Adrenal gland (tissue), 9 donors: ENCODE measurements at regions not wholly inside any gene's neighbourhood (a gene's known extent, or its start where the extent isn't known, plus 50 kb on each side); places are given as distances from the start of the nearest gene placed in this dataset.

Experiments used
- DNase-seq, 7 donors: peaks; one replicate each; pipeline ENCODE4 v3.0.0-alpha.2; 2019 to 2020
- H3K27ac ChIP-seq, 5 donors: fragments of 200-600 bp; sonication (generic) in 4 of 5; 1 replicate in 3 of 5; 2 replicates in 2 of 5; pipeline versions ENCODE4 v1.5.1 to v1.8.0; 2016 to 2020; ENCODE audit warnings: mild to moderate bottlenecking in 1 of 5
- H3K27me3 ChIP-seq: fragments of 200-600 bp; 2 replicates; pipeline ENCODE4 v1.8.0; 2021
- H3K36me3 ChIP-seq, 2 donors: fragments of 200-600 bp; replicated peaks in 1 of 2; 1 replicate in 1 of 2; 2 replicates in 1 of 2; pipeline versions ENCODE4 v1.5.1 to v1.8.0; 2018 to 2022
- H3K4me1 ChIP-seq, 2 donors: fragments of 200-600 bp; replicated peaks in 1 of 2; 1 replicate in 1 of 2; 2 replicates in 1 of 2; pipeline versions ENCODE4 v1.5.1 to v1.8.0; 2018 to 2021
- H3K4me3 ChIP-seq, 4 donors: fragments of 200-600 bp; sonication (generic) in 3 of 4; one replicate each; pipeline ENCODE4 v1.5.1; 2016 to 2018
- H3K9me3 ChIP-seq, 3 donors: fragments of 200-600 bp; sonication (generic) in 1 of 3; replicated peaks in 1 of 3; 1 replicate in 2 of 3; 2 replicates in 1 of 3; pipeline versions ENCODE4 v1.5.1 to v1.8.0; 2016 to 2021
- CTCF ChIP-seq, 6 experiments: fragments of 450-650 bp in 4 of 6; fragments of 200-600 bp in 2 of 6; sonication (generic) in 1 of 6; IDR thresholded peaks; 1 replicate in 5 of 6; 2 replicates in 1 of 6; pipeline versions ENCODE4 v1.5.1 to v1.8.0; 2016 to 2021; ENCODE audit warnings: antibody characterized with exemption in 6 of 6, mild to moderate bottlenecking in 2 of 6, moderate library complexity in 1 of 6
- POLR2A ChIP-seq, 2 donors: fragments of 450-650 bp; IDR thresholded peaks; one replicate each; pipeline ENCODE4 v1.6.1; 2017; ENCODE audit warnings: antibody characterized with exemption in 2 of 2, mild to moderate bottlenecking in 2 of 2, moderate library complexity in 1 of 2
- WGBS, 4 donors: extraction: QIAGEN DNeasy Blood & Tissue Kit in 2 of 4; methylation state at CpG; one replicate each; pipeline versions ENCODE4 v1.1.5 to v1.1.7; 2013 to 2017; 5-methylcytosine and 5-hydroxymethylcytosine counted together
- intact Hi-C, 2 donors: fragments of 100-400 bp; cut with DNase I; formaldehyde crosslinking; loops; one replicate each; pipeline versions ENCODE4 v1.14.1 to v1.15.0; 2022 to 2023
- donor health status: healthy with polysubstance abuse.
- donor health status: Bipolar disorder and iron deficiency.
- donor health status: DM: yes; HTN: yes; CAD: no.
- donor health status: DM: no; HTN: no; CAD: no.
- donor health status: DM: no; HTN: no; CAD: no.

- Histone ChIP-seq H3K9me3 (no peaks in the 10 kb centered on the region), H3K36me3 (no peaks in the 10 kb centered on the region), H3K4me3 (no peak overlapping the region), H3K27me3 (no peaks in the 10 kb centered on the region), H3K4me1 (peaks cover 0 to 3% of the 10 kb centered on the region in 2 donors), H3K27ac (no peak overlapping the region)
- 89 to 96% (median 93%) methylated on average over 2 of the region's 2 CpGs for WGBS, 4 donors
- no peak for TF ChIP-seq POLR2A (IDR thresholded peaks at IDR 0.05)
- no peak for TF ChIP-seq CTCF (IDR thresholded peaks at IDR 0.05)
- intact Hi-C loops: no loop called here
- DNase-seq: no peak
Measured at GRCh38 chr12:30501718-30502117, 194.0 kb downstream of the IPO8 start.

GRCh38 chr12:30500532-30500931 is 195.1 kb downstream of the IPO8 start:
- no peak overlapping the region for H3K4me3 ChIP-seq
- no peak for TF ChIP-seq CTCF (IDR thresholded peaks at IDR 0.05)
- TF ChIP-seq POLR2A (IDR thresholded peaks at IDR 0.05): no peak

GRCh38 chr12:30485230-30485890 is 210.3 kb downstream of the IPO8 start:
- H3K36me3 ChIP-seq: no peaks in the 10 kb centered on the region
- H3K27me3 ChIP-seq: no peaks in the 10 kb centered on the region
- H3K9me3 ChIP-seq: no peaks in the 10 kb centered on the region
- 89 to 93% (median 91%) methylated on average over 13 to 14 of the region's 14 CpGs for WGBS, 4 donors
- H3K4me1 ChIP-seq: no peaks in the 10 kb centered on the region
- H3K4me3 ChIP-seq: no peak overlapping the region
- DNase-seq: no peak
- H3K27ac ChIP-seq: no peak overlapping the region
- intact Hi-C loops: no loop called here
- TF ChIP-seq CTCF (IDR thresholded peaks at IDR 0.05): no peak
- no peak for TF ChIP-seq POLR2A (IDR thresholded peaks at IDR 0.05)

More at GRCh38 chr12:30500532-30500931, 195.1 kb downstream of the IPO8 start:
- H3K9me3 ChIP-seq: no peaks in the 10 kb centered on the region
- H3K36me3 ChIP-seq: no peaks in the 10 kb centered on the region
- 63 to 95% (median 88%) methylated on average over 4 of the region's 4 CpGs for WGBS, 4 donors
- intact Hi-C loops: no loop called here
- no peak overlapping the region for H3K27ac ChIP-seq
- H3K27me3 ChIP-seq: no peaks in the 10 kb centered on the region
- H3K4me1 ChIP-seq: peaks cover 0 to 3% of the 10 kb centered on the region in 2 donors
- DNase-seq: no peak

GRCh38 chr12:30484658-30485057 is 211.0 kb downstream of the IPO8 start:
- 87 to 93% (median 91%) methylated on average over 5 of the region's 5 CpGs for whole genome bisulfite sequencing, 4 donors
- intact Hi-C loops: no loop called here
- DNase-seq: no peak
- Histone ChIP-seq H3K4me1 (no peaks in the 10 kb centered on the region), H3K36me3 (no peaks in the 10 kb centered on the region), H3K4me3 (no peak overlapping the region), H3K27me3 (no peaks in the 10 kb centered on the region), H3K9me3 (no peaks in the 10 kb centered on the region), H3K27ac (no peak overlapping the region)
- no peak for TF ChIP-seq POLR2A (IDR thresholded peaks at IDR 0.05)
- TF ChIP-seq CTCF (IDR thresholded peaks at IDR 0.05): no peak
